Activated naive CD4-positive, alpha-beta T cell treated with Interleukin-2 at 50 U/mL for 16 hours (primary cell): ENCODE measurements at regions not wholly inside any gene's neighbourhood (a gene's known extent, or its start where the extent isn't known, plus 50 kb on each side); places are given as distances from the start of the nearest gene placed in this dataset.
"Not testable (repeated sequence)": the region's sequence is repeated elsewhere in the genome, so short reads cannot be mapped to it uniquely, and the experiment has no call there.

ENCODE experiments used
- DNase-seq: peaks from one replicate; pipeline ENCODE4 v3.0.0-alpha.2; 2020

DNA sequence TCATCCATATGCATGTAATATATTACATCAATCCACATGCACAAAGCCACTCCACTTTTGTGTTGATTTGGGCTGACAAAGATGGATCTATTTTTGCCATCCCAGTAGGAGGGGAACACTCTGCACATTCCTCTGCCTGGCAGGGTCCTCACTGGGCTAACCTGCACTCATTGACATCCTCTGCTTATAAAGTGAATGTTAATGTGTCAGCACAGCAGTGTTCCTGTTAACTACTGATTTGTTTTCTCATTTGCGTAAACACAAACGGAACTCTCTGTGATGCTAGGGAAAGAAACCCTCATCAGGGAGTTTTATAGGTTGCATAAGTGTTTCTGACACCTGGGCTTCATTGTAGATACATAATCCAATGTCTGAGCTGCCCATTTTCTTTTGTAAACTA, 826.0 kb downstream of the RAB28 start:
- no peak for DNase-seq

DNA sequence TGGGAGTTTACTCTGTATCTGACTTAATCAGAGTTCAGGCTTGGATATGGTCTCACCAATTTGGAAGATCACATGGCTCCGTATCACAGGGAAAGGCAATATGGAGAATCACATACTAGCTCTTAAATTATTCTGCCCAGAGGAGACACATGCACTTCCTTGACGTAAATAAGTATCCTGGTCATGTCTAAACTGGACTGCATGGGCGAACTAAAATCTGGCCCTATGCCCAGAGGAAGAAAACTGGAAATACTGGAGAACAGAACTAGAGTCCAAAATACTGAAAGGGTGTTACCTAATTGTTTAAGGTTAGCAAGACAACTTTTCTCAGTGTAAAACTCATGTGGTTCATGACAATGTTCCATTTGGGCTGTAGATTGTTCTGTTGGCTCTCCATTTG, 832.3 kb downstream of the RAB28 start:
- no peak for DNase-seq

DNA sequence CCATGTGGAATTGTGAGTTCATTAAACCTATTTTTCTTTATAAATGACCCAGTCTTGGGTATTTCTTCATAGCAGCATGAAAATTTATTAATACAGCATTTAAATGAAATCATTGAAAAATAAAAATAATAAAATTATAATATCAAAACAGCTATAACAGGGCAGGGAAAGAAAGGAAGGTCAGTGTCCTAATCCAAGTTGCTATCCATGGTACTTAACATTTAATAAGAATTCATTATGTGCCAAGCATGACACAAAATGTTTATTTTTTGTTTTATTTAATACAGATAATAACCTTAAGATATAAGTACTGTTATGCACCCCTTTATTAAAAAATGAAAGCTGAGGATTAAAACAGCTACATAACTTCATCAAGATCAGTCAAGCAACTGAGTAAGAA, 838.4 kb downstream of the RAB28 start:
- DNase-seq: no peak

DNA sequence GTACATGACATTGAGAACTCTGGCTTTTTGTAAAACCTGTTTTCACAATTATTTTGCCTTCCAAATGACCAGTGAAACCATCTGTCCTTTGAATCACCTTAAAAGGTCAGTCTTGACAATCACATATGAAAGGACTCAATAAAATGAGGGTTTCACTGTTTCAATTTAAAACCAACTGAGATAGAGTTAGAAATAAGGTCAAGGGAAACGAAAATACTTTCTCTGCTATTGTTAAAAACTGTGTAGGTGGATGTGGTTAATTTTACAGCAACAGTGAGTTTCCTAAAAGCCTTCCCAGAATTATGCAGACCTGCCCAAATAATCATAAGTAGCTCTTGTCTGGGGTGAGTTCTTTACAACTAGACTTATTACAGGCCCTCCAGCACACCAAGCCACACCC, 839.9 kb downstream of the RAB28 start:
- no peak for DNase-seq

DNA sequence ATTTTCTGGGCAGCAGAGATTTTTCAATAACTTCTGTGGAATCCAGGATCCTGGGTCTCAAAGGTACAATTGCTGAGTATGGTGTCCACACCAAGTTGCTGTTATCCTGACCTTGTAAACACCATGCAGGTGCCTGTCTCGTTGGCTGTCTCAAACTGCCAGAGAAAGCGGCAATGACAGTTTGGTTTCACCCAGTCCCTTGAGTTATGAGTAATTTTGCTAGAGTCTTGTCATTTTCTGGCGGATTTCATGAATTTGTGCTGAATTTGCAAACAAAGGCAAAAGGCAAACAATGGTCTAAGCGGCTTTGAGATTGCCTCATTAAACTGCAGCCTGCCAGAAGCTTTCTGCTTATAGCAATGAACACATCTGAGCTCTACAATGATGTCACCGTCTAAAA, 847.9 kb downstream of the RAB28 start:
- no peak for DNase-seq

DNA sequence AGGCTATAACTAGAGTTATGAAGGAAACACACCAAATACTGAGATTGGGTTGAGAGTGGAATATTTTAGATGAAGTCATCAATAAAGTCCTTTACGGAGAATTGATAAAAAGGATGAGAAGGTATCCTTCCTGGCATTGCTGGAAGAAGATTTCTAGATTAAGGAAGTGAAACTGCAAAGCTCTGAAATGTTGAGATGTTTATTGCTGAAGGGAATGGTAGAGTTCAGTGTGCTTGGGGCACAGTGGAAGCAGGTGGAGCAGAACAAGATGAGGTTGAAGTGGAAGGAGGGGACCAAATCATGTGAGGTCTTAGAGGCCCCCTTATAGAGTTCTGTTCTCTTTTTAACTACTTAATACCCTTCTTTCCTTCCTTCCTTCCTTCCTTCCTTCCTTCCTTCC, 848.5 kb downstream of the RAB28 start:
- no peak for DNase-seq

DNA sequence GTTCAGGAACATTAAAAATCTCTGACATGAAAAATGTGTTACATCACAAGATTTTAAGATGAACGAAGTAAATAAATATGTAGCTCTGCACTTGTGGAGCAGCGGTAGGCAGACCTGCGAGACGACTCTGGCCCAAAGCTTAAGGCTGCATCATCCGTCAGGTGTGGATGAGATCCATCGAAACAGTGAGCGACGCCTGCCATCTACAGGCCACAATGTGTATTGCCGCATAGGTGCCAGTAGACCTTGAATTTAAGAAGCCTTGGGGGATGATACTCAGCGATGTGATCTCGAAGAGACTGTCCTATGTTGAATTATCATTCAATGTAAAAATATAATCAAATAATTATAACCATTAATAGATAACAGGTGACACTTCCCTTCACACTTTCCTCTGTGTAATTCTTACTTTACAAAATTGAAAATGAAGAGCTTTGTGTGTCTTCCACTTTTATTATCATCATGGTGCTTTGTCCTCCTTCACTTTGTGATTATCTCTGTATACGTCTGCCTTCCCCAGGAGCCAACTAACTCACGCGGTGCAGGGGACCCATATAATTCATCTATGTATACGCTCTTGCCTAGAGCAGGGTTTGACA, 851.0 kb downstream of the RAB28 start:
- DNase-seq: peak; percentile 69

DNA sequence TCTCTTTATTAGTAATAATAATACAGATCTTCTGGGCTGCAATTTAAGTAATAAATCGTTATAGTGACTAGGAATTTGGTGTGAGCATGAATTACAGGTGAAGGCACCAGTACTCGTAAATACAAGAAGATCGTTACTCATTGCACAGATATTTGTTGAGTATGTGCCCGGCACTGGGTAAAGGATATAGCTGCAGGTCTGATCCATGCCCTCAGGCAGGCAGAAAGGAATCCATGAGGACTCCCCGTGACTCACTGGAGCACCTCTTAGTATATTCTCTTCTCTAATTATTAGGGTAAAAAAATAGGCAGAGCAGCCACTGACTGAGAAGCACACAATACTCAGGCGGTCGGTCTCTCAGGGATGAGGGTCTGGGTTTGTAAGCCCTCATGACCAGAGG, 868.3 kb downstream of the RAB28 start:
- no peak for DNase-seq

DNA sequence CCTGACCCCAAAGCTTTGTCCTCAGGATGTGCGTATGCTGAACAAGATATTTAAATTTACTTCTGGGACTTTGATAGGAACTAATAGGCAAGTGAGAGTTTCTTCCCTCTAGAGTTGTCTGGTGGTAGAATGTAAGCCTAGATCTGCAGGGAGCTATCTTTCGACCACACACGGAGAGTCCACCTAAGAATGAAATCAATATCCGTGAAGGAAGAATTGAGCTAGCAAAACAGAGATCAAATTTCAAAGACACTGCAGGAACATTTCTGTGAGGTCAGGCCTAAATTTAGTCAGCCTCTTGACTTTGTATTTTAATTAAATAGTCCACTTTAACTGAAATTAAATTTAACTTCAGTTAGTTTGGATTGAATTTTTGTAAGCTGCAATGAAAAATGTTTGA, 871.3 kb downstream of the RAB28 start:
- no peak for DNase-seq

DNA sequence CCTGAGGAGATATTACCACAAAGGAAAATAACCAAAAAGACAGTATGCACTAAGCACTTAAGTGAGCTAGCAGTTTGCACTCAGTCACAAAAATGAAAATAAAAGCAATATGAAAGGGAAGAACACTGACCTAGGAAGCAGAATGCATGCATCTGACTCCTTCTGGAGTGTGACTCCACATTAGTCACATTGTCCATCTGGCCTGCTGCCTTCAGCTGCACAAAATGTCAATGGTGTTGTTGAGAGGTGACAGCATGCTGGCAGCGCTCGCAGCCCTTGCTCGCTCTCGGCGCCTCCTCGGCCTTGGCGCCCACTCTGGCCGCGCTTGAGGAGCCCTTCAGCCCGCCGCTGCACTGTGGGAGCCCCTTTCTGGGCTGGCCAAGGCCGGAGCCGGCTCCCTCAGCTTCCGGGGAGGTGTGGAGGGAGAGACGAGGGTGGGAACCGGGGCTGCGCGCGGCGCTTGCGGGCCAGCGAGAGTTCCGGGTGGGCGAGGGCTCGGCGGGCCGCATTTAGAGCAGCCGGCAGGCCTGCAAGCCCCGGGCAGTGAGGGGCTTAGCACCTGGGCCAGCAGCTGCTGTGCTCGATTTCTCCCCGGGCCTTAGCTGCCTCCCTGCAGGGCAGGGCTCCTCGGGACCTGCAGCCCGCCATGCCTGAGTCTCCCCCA, 874.8 kb downstream of the RAB28 start:
- DNase-seq: not testable (repeated sequence)

DNA sequence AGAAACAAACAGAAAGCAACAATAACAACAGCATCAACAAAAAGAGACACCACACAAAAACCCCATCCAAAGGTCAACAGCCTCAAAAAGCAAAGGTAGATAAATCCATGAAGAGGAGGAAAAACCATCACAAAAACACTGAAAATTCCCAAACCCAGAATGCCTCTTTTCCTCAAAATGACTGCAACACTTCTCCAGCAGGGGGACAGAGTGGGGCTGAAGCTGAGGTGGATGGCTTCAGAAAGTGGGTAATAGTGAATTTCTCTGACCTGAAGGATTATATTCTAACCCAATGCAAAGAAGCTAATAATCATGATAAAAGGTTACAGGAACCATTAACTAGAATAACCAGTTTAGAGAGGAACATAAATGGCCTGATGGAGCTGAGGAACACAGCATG, 888.2 kb downstream of the RAB28 start:
- DNase-seq: no peak

DNA sequence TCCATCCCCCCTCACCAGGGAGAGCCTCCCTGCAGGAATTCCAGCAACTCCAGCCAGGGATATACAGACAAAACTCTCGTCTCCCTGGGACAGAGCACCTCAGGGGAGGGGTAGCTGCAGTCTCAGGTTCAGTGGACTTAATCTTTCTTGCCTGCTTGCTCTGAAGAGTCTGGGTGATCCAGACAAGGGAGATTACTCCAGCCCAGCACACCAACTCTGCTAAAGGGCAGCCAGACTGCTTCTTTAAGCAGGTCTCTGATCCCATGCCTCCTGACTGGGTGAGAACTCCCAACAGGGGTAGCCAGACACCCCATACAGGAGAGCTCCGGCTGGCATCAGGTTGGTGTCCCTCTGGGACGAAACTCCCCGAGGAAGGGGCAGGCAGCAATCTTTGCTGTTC, 888.7 kb downstream of the RAB28 start:
- DNase-seq: no peak

DNA sequence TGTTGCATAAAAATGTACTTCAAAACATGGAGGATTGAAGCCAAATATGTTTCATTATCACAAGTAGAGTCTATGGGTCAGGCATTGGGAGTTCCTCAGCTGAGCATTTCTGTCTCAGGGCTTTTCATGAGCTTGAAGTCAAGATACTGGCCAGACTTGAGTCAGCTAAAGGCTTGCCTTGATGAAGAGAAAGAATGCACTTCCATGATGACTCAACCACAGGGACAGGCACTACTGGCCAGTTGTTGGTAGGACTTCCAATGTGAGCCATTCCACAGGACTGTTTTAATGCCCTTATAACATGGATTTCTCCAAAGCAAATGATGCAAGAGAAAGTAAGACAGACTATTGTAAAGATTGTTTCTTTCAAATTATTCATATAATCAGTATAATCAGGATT, 895.6 kb downstream of the RAB28 start:
- DNase-seq: no peak

DNA sequence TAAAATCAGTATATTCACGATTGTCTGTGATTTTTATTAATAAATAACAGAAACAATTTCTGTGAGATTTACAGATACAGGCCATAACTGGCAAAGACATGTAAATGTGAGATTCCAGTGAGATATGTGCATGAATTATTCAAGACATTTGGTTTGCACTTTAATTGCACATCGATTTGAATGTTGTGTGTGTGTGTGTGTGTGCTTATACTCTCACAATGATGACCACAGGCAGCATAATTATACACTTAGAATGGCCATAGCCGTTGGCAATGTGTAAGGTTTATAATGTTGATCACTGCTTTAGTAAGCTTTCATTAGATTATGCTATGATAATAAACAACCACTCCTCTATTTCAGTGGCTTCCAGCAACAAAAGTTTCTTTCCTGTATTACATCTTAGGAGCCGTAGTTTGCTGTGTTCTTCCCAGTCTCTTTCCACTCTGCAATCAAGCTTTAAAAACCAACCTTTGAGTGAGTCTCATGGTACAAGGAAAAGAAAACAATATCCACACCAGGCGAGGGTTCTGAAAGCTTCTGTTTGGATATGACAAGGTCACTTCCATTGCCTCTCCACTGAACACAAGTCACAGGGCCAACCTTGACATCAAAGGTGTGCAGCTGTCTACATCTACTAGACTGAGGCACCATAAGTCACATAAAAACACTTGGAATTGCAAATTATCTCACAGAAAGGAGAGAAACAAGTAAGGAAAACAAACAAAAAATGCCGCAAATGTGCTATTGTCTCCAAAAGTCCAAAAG, 897.7 kb downstream of the RAB28 start:
- DNase-seq: no peak

DNA sequence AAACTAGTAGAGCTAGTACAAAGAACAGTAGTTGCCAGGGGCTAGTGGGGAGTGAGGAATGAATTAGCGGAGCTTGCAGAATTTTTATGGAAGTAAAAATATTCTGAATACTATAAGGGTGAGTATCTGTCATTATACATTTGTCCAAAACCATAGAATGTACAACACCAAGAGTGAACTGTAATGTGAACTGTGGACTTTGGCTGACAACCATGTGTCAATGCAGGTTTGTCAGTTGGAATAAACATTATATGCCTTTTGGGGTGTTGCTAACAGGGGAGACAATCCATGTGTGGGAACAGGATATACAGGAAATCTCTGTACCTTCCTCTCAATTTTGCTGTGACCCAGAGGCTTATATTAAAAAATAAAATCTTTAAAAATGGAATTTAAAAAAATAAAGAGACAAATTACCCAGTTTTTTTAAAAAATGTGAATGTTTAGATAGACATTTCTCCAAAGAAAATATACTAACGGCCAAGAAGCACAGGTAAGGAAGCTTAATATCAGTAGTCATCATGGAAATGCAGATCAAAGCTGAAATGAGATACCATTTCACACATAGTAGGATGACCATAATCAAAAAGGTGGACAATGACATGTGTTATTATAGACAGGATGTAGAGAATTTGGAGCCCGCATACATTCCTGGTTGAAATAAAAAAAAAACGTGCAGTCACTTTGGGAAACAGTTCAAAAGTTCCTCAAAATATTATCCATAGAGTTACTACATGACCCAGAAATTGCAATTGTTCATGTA, 899.8 kb downstream of the RAB28 start:
- DNase-seq: no peak

DNA sequence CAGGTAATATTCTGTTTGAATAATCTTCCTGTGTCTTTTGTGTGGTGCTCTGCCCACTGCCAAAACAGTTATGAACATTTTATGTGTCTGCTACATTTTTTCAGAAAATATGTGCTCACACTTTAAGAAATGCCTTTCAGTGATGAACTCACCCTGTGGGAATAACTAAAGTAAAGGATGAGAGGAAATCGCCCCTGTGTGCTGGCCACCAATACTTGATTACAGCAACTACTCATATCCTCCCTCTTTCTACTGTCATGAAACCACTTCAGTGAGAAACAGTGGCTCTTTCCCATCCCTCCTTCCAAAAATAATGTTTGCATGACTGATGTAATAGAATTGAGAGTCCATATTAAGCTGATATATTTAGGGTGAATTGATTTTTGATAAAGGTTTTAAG, 900.9 kb downstream of the RAB28 start:
- DNase-seq: no peak

DNA sequence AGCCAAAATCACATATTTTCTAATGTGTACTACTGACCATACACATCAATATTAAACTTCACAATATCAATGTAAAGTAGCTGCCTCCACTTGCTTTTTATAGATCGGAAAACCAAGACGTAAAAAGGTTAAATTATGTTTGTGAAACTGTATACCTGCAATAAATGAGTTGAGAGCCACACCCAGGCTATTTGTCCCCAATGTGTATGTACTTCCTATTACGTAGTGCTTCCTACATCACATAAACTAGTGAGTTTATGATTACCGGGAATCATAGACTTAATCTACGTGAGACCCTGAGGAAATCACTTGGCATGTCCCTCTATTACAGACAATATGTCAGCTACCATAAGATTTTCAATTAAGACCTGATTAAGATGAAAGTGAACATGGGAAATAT, 903.4 kb downstream of the RAB28 start:
- no peak for DNase-seq

DNA sequence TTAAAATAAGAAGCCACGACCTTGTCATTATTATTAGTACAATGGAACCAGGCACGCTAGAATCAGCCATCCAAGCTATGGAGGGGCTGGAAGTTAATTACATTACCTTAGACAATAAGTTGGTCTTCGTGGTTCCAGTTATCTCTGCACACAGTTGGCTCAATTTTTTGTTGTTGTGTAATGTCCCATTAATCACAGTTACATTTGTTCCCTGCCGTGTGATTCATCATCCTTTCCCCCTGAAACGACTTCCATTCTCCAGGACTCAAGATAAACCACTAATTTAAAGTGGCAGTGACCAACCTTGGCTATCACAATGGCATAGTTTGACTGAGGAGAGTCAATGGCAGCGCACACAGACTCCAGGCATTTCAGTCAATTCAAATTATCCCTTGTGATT, 905.0 kb downstream of the RAB28 start:
- DNase-seq: no peak

DNA sequence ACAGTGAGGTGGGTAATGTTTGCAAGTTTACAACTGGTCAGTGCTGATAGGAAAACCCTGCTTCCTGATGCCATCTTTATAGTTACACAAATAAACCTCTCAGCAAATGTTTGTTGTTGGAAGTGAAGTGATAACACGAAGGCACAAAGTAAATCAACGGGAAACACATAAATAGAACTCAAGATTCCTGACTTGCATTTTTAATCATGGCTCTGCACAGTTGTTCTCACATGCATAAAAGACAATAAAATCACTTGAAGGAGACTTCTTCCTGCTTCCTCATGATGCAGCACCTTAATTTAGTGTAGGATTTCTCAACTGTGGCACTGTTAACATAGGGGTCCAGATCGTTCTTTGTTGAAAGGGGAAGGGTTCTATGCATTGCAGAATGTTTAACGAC, 907.7 kb downstream of the RAB28 start:
- DNase-seq: no peak

DNA sequence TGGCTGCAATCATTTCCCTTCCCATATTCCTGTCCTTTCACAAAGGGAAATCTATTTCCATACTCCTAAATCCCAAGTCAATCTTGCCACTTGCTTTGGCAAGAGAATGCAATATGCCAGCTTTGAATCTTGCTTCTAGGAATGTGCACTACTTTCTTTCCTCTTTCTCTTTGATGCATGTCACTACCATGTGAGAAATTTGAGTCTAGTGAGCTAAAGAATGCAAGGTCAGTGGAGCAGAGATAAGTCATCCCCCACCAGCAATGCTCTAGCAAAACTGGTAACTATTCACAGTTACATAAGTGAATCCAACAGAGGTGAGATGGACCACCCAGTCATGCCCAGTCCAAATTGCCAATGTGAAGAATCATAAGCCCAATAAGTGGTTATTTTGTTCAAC, 910.4 kb downstream of the RAB28 start:
- no peak for DNase-seq

DNA sequence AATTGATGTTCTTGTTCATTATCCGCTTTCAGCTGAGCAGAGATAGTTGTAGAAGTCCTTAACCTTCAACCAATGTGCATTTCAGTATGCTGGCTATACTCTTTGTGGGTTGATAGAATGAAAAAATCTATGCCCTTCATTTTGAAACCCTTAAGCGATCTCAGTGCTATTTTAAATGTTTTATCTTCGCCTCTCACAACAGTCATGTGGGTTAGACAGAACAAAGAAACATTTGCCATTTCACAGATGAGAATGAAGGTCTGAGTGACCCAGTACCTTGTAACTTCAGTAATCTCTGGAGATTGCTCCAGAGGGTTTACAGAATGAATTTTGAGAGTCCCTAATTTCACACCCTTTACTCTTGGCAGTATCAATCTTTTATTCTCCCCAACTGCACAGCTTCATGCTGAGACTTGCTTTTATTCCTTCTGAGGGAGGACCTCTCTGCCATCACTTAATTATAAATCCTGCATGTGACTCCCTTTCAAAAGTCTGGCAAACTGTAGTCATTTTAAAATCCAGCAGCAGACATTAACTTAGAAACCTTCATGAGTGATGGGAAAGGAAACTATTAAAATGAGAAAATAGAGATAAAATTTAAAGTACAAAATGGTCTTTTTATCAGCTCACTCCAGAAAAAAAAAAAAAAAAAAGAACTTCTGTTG, 921.5 kb downstream of the RAB28 start:
- no peak for DNase-seq

DNA sequence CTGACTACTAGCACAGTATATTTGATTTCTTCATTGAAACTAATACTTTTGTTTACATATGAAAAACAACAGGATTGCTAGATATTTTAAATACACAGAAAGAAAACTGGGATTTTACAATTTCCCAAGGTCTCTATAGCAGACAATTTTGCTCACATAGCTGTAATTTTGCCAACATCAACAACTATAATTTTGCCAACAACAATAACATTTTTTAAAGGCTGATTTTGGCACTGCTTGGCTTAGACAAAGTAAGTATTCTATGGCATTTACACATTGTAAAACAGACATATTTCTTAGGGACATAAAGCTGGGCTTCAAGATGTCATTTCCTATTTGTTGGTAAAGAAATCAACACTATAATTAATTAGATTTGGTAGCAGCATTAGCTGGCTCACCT, 922.1 kb downstream of the RAB28 start:
- no peak for DNase-seq

DNA sequence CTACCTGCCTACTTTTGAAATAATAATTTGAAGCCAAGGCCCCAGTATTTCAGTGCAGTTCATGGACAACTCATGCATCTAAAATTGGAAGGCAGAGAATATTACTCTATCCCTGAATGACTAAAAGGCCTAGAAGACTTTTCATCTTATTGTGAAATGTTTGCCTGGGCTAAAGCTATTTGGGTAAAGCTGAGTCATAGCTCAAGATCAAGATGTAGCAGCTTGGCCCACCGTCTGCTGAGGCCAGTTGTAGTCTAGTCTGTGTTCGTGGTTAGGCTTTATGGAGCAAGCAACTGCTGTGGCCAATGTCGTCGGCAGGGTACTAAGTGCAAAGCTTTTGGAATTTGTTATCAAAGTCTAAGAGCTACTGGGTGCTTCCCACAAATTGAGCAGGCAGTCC, 929.1 kb downstream of the RAB28 start:
- DNase-seq: no peak
